Colon (tissue), 2 donors: ENCODE measurements at regions not wholly inside any gene's neighbourhood (a gene's known extent, or its start where the extent isn't known, plus 50 kb on each side); places are given as distances from the start of the nearest gene placed in this dataset.

Experiments
- FAIRE-seq: peaks from 2 replicates; lab custom pipeline; 2012; peaks lifted over from hg19 to GRCh38; lab: Jason Lieb, UNC
- donor health status: control.
- donor health status: control.

DNA sequence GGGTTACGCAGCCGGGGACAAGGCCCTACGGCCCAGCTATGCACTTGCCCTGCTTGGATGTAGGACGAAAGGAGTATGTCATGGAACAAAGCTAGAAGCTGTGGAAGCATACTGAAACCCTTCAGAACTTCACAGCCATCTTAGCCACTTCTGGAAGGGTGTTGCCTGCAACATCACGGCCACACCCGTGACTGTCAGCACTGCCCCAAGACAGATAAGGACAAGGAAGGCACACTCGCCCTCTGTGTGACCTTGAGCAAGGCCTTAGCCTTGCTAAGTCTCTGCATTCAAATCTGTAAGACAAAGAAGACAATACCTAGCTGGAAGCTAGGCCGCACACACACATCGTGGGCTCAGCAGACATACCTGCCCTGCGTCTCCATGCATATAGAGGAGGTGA lies 352.5 kb upstream of the MGMT start:
- FAIRE-seq: no peak

DNA sequence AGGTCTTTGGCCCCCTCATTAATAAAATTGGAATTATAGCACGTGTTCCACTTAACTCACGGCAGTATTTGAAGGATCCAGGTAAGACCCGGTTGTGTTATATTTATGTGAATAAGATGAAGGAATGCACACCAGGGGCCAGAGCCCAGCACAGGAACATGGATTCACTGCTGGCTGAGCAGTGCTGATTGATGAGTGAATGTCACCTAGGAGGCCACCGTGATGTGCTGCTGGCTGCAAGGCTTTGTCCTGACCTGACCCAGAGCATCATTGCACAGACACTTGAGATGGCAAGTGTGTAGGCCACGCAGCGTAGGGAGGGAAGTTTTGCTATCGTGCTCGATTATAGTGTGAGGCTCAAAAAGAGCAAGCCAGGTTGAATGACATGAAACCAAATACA lies 350.7 kb upstream of the MGMT start:
- no peak for FAIRE-seq

DNA sequence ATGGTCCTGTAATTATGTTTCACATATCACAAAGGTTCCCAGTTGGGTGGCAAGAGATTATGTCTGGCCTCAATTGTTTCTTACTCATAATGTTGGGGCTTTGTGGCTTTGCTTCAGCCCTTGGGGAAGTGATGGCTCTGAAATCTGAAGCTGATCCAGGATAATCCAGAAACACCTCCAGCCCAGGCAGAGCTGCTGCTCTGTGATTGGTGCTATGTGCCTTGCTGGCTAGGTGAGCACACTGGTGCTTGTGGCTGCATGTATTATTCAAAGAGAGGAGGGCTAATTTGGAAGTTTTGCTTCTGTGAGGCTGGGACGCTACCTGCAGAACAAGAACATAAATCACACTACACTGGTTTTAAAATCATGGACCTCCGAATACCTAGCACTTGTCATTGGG lies 346.6 kb upstream of the MGMT start:
- FAIRE-seq: no peak

DNA sequence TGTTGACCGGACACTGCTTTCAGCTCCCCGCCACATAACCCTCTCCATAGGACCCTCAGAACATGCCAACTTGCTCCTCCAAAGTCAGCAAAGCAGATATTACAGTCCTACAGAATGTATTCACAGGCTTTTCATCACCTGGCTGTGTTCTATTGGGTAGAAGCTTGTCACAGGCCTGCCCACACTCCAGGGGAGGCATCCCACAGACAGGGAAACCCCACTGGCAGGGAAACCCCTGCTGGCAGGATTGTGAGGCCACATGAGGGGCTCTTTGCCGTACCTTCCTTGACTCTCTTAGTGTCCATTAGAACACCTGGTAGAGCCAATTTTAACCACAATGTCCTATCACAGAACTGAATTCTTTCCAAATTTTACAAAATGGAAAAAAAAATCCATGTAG lies 344.2 kb upstream of the MGMT start:
- no peak for FAIRE-seq

DNA sequence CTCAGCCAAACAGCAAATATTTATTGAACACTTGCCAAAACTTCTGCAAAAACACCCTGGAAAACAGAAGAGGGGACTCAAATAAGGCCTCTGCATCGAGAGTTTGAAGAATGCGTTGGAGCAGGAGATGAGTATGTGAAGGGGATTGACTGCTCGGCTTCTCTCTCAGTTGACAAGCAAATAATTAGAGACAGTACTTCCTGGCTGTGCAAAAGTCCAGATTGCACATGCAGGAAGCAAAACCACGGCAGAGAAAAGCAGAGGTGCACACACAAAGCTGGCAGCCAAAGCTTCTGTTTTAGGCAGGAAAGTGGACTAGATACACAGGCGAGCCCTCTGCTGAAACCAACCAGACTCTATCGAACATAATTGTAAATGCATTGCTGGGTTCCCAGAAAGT lies 343.6 kb upstream of the MGMT start:
- no peak for FAIRE-seq

DNA sequence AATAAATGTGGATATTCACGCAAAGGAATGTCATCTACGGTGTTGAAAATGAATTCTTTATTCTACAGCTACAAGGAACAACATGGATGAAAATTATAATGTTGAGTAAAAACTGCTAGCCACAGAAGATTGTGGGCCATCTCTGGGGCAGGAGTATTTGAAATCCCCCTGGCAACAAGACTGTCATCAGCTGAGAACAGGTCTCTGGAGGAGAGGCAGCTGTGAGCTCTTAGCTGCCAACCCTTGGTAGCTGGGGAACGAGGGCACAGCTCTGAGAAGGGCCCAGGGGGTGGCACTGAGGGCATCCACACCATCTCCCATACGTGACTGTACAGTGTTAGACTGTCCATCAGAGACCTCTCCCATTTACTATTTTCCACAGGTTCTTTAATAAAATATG lies 340.1 kb upstream of the MGMT start:
- no peak for FAIRE-seq

DNA sequence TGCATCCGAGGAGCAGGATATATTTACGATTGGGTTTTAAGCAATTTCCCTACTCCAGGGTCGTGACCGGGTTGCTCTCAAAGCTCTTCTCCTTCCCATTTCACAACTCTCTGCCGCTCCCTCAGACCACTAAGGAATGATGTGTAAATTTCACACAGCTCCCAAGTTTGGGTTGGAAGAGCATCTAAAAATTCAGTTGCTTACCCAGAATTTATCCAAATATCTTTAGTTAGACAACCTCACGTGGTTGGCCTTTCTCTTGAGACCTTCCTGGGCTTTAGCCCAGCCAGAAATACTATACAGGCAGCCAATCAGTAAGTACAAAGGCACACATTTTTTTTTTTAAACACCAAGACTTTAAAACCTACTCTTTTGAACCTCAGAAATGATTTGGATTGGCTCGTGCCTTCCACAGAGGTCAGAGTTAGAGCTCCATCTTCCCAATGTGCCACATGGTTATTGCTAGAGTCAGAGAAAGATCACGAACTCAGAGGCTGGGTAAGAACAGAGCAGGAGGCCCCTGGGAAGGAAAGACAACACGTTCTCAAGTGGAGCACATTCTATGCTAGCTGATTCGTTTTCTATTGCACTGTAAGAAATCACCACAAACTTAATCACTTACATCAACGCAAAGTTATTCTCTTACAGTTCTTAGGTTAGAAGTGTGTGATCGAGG lies 335.4 kb upstream of the MGMT start:
- no peak for FAIRE-seq

DNA sequence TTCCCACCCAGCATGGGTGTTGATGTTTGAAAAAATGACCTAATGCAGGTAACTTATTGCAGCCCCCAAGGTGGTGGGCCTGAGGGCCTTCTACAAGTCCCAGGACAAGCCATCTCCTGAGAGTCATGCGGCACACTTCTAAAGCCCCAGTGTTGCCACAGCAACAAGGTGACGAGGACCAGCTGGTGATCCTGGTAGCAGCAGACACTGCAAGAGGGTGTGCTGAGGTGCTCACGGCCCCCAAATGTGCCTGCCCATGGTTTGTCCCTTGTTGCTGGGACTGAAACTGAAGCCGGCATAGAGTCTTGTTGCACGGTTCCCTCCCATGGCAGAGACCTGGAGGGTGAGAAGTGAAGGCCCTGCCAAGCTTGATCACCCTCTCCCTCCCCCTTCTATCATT lies 333.2 kb upstream of the MGMT start:
- FAIRE-seq: no peak

DNA sequence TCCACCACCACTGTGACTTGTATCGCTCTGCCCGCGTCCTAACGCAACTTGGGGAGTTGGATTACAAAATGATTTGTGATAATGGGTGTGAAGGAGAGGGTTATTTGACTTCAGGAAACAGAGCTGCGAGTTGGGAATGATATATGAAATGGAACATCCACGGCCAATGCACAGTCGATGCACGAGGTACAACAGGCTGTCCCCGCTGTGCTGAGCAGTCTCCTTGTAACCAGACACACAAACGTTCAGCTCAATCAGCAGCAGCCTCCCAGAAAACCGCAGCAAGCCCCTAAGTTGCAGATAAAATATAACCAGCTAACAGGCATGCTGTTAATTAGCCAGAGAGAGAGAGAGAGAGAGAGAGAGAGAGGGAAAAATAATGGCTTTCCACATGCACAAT lies 332.7 kb upstream of the MGMT start:
- FAIRE-seq: no peak

DNA sequence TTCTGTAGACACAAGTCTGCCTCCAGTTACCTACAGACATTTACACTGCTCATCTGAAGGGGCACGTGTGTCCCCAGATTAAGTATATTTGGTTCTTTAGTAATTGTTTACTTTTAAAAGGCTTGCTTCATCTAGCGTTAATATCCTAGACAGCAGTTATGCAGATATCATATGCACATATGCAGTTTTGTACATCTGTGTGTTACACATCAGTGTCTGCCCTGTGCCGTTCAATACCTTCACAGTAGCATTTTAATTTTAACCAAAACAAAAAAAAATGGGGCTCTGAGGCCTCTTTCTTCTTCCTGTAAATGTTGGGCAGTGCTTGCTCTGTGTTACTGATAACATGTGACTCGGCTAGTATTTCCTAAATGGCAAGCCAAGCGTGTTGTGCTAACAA lies 331.4 kb upstream of the MGMT start:
- no peak for FAIRE-seq

DNA sequence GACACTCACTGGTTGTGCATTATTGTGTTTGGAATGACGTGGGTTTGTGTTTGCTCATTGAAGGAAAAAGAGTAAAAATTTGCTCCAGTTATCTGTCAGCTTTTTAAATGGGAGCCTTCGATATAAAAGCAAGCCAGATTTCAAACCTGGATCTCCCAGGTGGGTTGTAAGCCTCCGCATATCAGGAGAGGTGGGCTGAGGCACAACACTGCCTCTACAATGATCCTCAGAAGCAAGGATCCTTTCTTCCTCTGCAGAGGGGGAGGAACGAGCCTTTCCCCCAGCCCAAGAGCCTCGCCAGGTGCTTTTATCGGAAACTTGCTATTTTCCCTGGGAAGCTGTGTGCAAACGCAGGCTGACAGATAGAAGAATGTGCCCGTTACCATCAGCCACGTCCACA lies 331.0 kb upstream of the MGMT start:
- no peak for FAIRE-seq

DNA sequence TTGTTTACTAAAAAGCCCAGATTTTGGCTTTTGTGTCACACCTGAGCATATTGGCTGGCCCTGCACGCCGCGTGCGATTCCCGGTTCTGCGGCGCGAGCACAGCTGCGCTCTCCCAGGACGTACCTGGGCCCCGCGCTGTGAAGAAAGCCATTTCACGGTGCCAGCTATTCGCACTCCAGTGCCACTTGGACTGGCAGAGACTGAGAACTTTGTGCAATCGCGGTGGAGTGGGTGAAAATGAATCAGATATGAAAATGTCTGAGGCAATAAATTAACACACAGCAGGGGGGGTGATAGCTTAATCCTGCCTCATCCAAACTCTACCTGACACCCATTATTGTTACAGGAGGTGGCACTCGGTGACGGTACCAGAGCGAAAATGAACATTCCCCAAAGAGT lies 330.1 kb upstream of the MGMT start:
- no peak for FAIRE-seq

DNA sequence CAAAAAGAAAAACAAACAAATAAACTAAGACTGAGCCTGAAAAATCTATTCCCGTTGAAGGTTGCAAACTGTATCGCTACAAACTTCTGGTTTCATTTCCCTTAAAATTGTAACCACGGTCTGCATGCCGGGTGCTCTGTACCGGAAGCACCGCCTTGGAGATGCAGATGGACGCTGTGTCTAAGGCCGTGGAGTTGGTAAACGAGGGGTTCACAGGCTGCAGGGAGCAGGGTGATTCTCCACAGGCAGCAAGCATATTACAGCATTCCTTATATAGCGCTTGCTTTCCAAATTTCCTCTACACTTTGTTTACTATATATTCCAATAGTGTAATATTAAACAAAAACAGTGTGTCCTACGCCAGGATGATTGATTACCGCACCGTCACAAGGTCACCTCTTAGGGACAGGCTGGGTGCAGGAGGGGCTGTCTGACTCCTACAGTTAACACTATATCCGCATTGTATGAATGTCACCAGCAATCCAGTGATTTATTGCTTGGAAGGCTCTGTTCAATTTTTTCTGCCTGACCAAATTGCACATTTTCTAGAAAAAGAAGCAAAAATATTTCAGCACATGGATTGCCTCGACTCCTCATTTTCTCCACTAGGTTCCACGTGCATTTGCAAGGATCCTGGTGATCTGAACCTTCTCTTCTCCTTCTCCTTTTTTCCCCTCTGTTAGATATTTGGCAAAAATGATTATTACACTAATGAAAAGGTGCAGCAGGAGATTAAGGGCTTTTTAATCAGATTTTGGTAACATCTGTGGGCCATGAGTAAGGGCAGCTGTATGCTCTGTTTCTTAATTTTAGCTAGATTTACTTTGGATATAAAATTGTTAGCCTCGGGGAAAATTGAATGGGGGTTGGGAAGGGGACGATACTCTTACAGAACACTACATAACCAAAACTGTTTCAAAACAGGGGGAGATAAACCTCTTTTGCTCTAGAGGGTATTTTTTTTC lies 325.8 kb upstream of the MGMT start:
- no peak for FAIRE-seq

DNA sequence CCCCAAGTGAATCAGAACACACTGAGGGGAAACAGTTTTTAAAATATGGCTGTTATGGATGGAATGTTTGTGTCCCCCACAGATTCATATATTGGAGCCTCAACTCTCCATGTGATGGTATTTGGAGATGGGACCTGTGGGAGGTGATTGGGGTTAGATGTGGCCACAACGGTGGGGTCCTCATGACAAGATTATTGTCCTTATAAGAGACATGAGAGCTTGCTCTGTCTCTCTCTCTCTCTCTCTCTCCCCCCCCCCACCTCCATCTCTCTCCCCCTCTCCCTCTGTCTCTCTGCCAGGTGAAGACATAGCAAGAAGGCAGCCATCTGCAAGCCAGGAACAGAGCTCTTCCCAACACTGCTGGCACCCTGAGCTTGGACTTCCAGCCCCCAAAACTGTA lies 315.8 kb upstream of the MGMT start:
- FAIRE-seq: no peak

DNA sequence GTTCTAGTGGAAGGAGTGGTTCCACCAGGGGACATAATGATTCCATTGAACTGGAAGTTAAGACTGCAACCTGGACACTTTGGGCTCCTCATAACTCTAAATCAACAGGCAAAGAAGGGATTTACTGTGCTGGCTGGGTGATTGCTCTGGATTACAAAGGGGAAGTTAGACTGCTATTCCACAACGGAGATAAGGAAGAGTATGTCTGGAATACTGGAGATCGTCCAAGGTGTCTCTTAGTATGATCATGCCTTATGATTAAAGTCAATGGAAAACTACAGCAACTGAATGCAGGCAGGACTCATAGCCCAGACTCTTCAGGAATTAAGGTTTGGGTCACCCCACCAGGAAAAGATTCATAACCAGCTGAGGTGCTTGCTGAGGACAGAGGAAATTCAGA lies 310.6 kb upstream of the MGMT start:
- FAIRE-seq: no peak

DNA sequence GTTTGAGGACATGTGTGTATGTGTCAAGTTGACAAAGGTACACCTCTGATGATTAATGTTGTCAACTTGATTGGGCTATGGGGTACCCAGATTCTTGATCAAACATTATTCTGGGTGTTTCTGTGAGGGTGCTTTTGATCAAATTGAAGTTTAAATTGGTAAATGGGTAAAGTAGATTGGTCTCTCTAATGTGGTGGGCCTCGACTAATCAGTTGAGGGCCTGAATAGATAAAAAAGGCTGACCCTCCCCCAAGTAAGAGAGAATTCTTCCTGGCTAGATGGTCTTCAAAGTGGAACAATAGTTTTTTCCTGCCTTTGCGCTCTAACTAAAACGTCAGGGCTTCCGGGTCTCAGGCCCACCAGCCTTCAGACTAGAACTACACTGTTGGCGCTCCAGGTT lies 309.9 kb upstream of the MGMT start:
- FAIRE-seq: no peak

DNA sequence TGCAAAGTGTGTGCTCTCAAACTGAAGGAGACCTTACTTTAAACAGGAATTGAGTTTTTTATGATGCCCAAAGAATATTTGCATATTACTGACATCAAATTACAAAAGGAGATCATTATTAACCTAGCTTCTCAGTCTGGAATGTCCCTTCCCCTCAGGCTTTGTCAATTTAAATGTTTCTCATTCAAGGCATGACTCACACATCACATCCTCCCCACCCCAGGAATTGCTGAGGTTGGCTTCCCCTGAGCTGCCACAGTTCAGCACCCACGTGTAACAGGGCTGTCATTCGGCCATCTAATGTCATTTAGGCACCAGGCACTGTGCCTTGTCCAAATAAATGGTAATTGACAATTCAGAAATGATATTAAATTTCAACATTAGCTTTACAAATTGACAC lies 305.9 kb upstream of the MGMT start:
- no peak for FAIRE-seq

DNA sequence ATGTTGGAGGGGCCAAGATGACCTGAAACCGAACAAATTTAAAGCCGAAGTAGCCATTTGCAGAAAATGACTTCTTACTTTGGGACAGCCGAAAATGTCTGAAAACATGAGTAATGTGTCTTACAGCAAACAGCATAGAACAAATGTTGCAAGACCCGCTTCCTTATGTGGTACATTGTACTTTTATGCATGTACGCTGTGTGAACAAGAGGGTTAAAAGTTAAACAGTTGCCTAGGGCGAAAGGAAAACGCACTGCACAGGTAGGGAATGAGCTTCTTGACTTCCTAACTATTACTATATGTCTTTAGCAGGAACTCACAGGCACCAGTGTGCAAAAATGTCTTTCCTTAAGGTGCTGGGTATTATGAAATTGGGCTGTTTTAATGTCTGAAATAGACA lies 303.5 kb upstream of the MGMT start:
- no peak for FAIRE-seq

DNA sequence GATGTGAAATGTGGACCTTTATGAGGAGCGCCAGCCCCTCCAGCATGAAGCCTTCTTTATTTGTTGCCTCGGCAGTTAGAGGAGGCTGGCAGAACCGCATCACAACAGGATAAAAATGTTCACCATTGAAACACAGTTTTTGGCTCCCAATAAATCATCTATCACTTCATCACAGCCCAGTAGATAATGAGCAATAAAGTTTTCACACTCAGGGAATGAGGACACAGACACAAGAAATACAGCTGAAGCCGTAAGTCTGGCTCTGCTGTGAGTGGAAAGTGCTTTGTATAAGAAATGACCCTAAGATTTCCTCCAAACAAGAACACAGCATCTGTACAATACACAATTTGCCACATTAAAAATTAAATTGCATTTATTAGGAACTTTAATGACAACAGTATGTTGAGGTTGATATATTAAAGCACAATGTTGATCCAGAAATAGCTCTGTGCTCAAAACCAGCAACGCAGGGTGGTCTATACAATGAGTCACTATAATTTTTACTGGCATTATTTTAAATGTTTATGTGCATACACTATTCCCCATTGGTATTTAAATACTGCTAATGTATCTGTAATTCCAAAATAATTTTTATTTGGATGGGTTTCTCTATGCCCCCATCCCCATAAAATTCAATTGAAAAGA lies 301.8 kb upstream of the MGMT start:
- no peak for FAIRE-seq

DNA sequence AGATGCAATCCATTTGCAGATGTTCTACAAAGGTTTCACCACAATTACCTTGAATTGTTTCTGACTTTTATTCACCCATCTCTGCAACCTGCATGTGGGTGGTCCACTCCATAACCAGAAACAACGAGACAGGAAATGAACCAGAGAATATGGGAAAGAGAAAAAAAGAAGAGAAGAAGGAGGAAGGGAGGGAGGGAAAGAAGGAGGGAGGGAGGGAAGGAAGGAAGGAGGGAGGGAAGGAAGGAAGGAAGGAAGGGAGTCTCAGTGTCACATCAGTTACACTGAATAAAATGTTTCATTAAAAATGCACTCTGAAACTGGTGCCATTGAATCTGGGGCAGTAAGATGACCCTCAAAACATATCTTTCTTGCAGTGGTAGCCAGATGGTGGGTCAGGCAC lies 301.3 kb upstream of the MGMT start:
- FAIRE-seq: no peak

DNA sequence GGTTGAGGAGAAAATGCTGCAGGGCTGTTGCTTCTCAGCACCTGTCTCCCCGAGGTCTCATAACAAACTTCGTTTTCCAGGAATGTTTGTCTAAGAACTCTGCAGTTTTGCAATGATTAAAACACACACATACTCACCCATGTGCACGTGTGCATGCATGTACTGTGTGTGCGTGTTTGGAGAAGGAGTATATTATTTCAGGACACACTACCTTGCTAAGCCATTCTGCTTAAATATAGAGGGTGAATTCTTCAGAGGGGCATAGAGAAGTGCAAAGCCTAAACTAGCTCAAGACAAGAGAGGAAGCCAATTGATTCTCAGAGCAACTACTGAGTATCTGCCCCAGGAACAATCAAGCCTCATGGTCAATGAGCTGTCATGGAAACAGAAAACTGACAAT lies 298.4 kb upstream of the MGMT start:
- no peak for FAIRE-seq

DNA sequence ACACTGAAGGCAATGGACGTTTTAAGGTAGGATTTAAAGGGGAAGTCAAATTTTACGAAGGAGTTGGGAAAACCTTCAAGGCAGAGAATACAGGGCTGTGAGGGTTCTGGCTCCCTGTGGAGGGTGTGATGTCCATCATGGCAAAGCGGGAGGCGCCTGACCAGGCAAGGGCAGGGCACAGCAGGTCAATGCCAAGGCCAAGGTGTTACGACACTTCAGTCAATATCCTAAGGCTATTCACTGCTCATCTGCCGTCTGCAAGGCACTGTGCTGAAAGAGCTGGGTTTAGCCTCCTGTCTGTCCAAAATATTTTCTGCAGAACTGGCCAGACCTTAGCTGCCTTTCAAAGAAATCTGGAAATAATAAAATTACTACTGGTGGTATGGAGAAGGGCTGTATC lies 297.9 kb upstream of the MGMT start:
- FAIRE-seq: no peak

DNA sequence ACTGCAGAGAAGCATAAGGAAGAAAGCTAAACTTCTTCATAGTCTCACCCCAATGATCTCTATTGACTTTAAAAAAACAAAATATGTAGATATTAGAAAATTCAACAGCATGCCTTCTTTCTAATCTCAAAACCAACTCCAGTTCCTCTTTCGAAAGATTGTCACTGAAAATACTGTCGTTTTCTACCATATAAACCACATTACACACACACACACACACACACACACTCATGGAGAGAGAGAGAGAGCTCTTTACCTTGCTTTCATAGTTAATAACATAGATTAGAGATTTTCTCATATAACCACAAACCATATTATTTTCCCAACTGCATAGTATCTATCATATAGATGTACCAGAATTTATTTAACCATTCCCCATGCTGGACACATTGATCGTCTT lies 296.2 kb upstream of the MGMT start:
- FAIRE-seq: no peak
